ENCODE measurements at regions not wholly inside any gene's neighbourhood (a gene's known extent, or its start where the extent isn't known, plus 50 kb on each side); places are given as distances from the start of the nearest gene placed in this dataset.

DNA sequence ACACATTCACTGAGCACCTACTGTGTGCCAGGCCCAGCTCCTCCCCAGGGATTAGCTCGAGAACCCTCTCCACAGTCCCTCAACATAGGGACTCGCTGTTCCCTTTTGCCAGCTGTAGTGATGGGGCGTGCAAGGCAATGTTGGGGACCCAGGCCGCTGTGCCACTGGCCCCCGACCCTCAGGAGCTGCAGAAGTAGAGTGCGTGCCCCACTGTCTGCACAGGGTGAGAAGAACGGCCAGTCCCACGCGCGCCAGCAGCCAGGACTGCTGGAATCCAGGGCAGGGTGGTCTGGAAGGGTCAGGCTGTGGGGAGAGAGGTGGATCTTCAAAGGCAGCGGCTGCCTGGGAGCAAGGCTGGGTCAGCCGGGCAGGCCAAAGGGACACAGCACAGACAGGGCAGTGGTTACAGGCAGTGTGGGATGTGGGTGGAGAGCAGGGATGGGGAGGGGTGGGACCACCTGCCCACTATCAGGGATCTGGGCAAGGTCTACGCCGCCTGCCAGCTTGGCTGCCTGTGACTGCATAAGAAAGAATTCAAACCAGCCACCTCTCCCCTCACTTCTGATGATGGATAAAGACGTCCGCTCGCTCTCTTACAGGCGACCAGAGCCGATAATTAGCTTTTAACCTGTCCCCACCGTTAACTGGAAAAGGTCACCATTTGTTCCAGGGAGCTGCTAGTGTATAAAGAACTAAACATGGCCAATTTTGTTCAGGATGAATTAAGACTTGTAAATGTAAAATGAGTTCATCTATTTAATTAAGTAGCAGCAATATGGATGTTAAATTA lies 86.7 kb upstream of the GSE1 start (continued):
- TF ChIP-seq PRDM10 (CRISPR knock-in tag; IDR thresholded peaks at IDR 0.05; ENCODE audit: low read depth) (peak; percentile 20; the same call in 1 of the 2 replicates), SIN3A (IDR thresholded peaks at IDR 0.05; ENCODE audit: borderline replicate concordance, low read depth, low read length) (no peak), HIVEP1 (CRISPR knock-in tag; IDR thresholded peaks at IDR 0.05) (peak; percentile 71; the same call in 1 of the 2 replicates), ZNF138 (CRISPR knock-in tag; IDR thresholded peaks at IDR 0.05; ENCODE audit: low read depth) (no peak), CSRNP1 (CRISPR knock-in tag; IDR thresholded peaks at IDR 0.05) (peak; percentile 8; the same call in 1 of the 2 replicates), ZNF839 (CRISPR knock-in tag; IDR thresholded peaks at IDR 0.05; ENCODE audit: borderline replicate concordance) (0 out of 2 replicates have a peak, but pooled peaks have one; percentile 81), ZNF784 (CRISPR knock-in tag; IDR thresholded peaks at IDR 0.05; ENCODE audit: borderline replicate concordance) (0 out of 2 replicates have a peak, but pooled peaks have one; percentile 35), ZNF225 (CRISPR knock-in tag; IDR thresholded peaks at IDR 0.05) (peak; percentile 60; the same call in 1 of the 2 replicates), NFE2 (CRISPR knock-in tag; IDR thresholded peaks at IDR 0.05) (no peak), DDIT3 (CRISPR knock-in tag; IDR thresholded peaks at IDR 0.05) (no peak), ZSCAN5A (CRISPR knock-in tag; IDR thresholded peaks at IDR 0.05; ENCODE audit: borderline replicate concordance) (no peak), ZNF687 (CRISPR knock-in tag; IDR thresholded peaks at IDR 0.05) (peak; percentile 88), HNRNPK (IDR thresholded peaks at IDR 0.05; ENCODE audit: low read depth, low read length, poor library complexity, severe bottlenecking) (peak; percentile 30)
- TF ChIP-seq, protein P1, sequence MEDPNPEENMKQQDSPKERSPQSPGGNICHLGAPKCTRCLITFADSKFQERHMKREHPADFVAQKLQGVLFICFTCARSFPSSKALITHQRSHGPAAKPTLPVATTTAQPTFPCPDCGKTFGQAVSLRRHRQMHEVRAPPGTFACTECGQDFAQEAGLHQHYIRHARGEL (CRISPR knock-in tag; IDR thresholded peaks at IDR 0.05): peak; percentile 71; the same call in 1 of the 2 replicates
